Activated T-cell treated with anti-CD3 and anti-CD28 coated beads, Interleukin-2, amount 50 U/mL, for 72 hours (primary cell): ENCODE measurements at regions not wholly inside any gene's neighbourhood (a gene's known extent, or its start where the extent isn't known, plus 50 kb on each side); places are given as distances from the start of the nearest gene placed in this dataset.

Source experiments
- ATAC-seq, 2 donors: fragments of 150-1000 bp; cut with Tn5 transposase; replicated peaks in 1 of 2; 2 replicates each; pipeline ENCODE4 v1.10.0; 2021; ENCODE audit warnings: moderate library complexity in 2 of 2, mild to moderate bottlenecking in 1 of 2
- DNase-seq, 2 donors: peaks; one replicate each; pipeline ENCODE4 v3.0.0; 2021 to 2022; ENCODE audit warnings: mixed read lengths in 1 of 2
- H3K27ac Mint-ChIP-seq: one replicate; pipeline ENCODE4 v1.8.0; 2022; ENCODE audit warnings: mild to moderate bottlenecking, moderate library complexity, mixed read lengths
- H3K27me3 Mint-ChIP-seq: one replicate; pipeline ENCODE4 v1.8.0; 2022; ENCODE audit warnings: low read depth, mixed read lengths
- H3K36me3 Mint-ChIP-seq, 2 donors: one replicate each; pipeline ENCODE4 v1.8.0; 2022; ENCODE audit warnings: mixed read lengths in 2 of 2, mild to moderate bottlenecking in 1 of 2; ENCODE audit not compliant: insufficient read depth in 2 of 2
- H3K4me1 Mint-ChIP-seq: one replicate; pipeline ENCODE4 v1.8.0; 2022; ENCODE audit warnings: low read depth, mixed read lengths
- H3K4me3 Mint-ChIP-seq, 2 donors: one replicate each; pipeline ENCODE4 v1.8.0; 2022; ENCODE audit warnings: mild to moderate bottlenecking in 2 of 2, mixed read lengths in 2 of 2, moderate library complexity in 2 of 2
- H3K9me3 Mint-ChIP-seq, 2 donors: one replicate each; pipeline ENCODE4 v1.8.0; 2022; ENCODE audit warnings: mixed read lengths in 2 of 2

DNA sequence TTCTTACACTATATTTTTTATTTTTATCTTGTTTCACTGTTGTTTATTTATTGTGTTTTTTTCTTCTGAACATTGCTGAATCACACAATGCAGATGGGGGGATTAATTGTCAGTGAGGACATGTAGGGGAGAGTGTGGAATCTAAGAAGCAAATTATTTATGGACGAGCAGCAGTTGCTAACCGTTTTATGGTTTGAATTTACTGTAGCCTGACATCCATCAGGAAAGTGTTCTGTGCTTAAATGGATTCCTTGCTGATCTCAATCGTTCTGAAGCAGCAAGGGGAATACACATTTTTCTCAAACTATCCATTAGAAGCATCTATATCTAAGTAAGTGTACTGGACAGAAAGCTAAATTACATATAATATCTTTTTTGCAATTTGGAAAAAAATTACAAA is 119.5 kb downstream of the CD8B2 start:
- Mint-ChIP-seq H3K4me1 (no peaks in the 10 kb centered on the region), H3K27ac (no peak overlapping the region), H3K4me3 (no peak overlapping the region), H3K27me3 (no peaks in the 10 kb centered on the region), H3K36me3 (peaks cover 0 to 1% of the 10 kb centered on the region in 2 donors), H3K9me3 (peaks cover 0 to 4% of the 10 kb centered on the region in 2 donors)
- DNase-seq (no peak), ATAC-seq (no peak)

GRCh38 chr2:106607371-106607770 is 120.2 kb downstream of the CD8B2 start:
- peaks cover 0 to 4% of the 10 kb centered on the region in 2 donors for H3K9me3 Mint-ChIP-seq
- ATAC-seq (no peak), DNase-seq (no peak)
- no peak overlapping the region for H3K27ac Mint-ChIP-seq
- peaks cover 0 to 1% of the 10 kb centered on the region in 2 donors for H3K36me3 Mint-ChIP-seq
- no peaks in the 10 kb centered on the region for H3K4me1 Mint-ChIP-seq
- no peaks in the 10 kb centered on the region for H3K27me3 Mint-ChIP-seq
- H3K4me3 Mint-ChIP-seq, result no peak overlapping the region

DNA sequence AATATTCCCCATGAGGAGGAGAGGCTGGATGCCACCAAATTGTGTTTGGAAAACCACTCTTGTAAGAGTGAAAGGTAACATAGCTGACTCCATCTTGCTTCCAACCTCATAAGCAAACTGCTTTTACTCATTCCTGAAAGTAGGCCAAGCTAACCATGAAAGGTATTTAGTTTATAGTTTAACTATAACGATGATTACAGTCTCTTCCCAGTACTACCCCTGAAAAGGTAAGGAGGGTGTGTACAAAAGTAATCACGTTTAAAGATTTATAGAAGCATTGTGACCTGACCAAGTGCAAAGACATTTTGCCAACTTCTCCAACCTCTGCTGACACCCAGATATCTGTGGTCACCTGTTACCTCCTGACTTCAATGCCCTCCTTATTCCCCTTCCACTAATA is 122.6 kb downstream of the CD8B2 start:
- Mint-ChIP-seq H3K4me1 (no peaks in the 10 kb centered on the region), H3K9me3 (peaks cover 0 to 2% of the 10 kb centered on the region in 2 donors), H3K36me3 (peaks cover 0 to 1% of the 10 kb centered on the region in 2 donors), H3K27ac (no peak overlapping the region), H3K4me3 (no peak overlapping the region), H3K27me3 (no peaks in the 10 kb centered on the region)
- ATAC-seq (no peak), DNase-seq (no peak)

- DNase-seq (no peak), ATAC-seq (no peak)
- Mint-ChIP-seq H3K27me3 (peaks cover 6% of the 10 kb centered on the region), H3K9me3 (no peaks in the 10 kb centered on the region), H3K4me3 (no peak overlapping the region), H3K4me1 (no peaks in the 10 kb centered on the region), H3K27ac (no peak overlapping the region), H3K36me3 (no peaks in the 10 kb centered on the region)
These were observed 127.5 kb downstream of the CD8B2 start for GRCh38 chr2:106614511-106615291.

- DNase-seq, result no peak
- H3K9me3 Mint-ChIP-seq, result no peaks in the 10 kb centered on the region
- no peak for ATAC-seq
- H3K27me3 Mint-ChIP-seq, result peaks cover 6% of the 10 kb centered on the region
- H3K4me3 Mint-ChIP-seq, result no peak overlapping the region
- no peaks in the 10 kb centered on the region for H3K4me1 Mint-ChIP-seq
- H3K36me3 Mint-ChIP-seq, result no peaks in the 10 kb centered on the region
- no peak overlapping the region for H3K27ac Mint-ChIP-seq
These were observed 131.4 kb downstream of the CD8B2 start for GRCh38 chr2:106618614-106619013.

DNA sequence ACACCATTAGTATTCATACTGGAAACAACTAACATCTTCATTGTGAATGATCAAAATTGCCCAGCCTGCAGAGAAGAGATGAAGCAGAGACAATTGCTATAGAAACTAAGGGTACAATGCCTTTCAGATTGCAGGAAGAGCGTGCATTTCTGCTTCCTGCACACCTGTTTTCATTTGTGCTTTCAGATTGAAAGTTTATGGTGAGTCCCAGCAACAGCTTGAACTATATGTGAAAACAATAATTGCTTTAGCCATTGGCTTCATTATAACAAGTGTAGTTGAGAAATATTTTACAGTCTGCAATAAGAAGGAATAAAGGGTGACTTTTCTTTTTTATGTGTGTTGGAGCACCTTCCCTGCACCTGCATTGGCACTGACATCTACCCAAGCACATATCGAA is 136.3 kb downstream of the CD8B2 start:
- Mint-ChIP-seq H3K4me3 (no peak overlapping the region), H3K4me1 (no peaks in the 10 kb centered on the region), H3K9me3 (peaks cover 0 to 2% of the 10 kb centered on the region in 2 donors), H3K36me3 (peaks cover 2 to 3% of the 10 kb centered on the region in 2 donors), H3K27ac (no peak overlapping the region), H3K27me3 (peaks cover under 1% of the 10 kb centered on the region)
- ATAC-seq, result no peak
- DNase-seq, result no peak

DNA sequence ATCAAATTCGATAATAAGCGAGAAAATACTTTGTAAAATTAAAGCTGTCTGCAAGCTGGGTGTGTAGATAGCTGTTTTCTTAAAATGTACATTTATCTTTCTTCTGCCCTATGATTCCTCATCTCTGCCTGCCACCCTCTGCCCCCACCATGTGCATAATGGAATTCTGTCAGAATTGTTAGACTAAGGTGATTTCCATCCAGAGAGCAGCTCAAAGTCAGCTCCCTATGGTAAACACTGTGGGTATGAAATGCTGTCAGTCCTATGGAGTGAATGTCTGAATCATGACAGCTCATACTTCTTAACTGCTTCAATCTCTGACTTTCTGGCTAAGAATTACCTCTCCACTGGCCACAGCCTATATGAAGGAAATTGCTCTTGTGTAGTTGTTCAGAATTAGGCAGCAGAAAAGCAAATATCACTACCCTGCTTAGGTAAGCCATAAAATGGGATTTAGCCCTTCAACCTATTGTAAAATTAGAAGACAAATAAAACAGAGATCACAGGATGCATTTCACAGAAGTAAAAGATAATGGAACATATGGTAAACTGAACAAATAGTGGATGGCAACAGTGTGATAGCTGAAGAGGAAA is 137.7 kb downstream of the CD8B2 start:
- H3K36me3 Mint-ChIP-seq, result peaks cover 2 to 3% of the 10 kb centered on the region in 2 donors
- H3K27ac Mint-ChIP-seq, result no peak overlapping the region
- no peaks in the 10 kb centered on the region for H3K27me3 Mint-ChIP-seq
- DNase-seq (no peak), ATAC-seq (no peak)
- H3K4me1 Mint-ChIP-seq, result no peaks in the 10 kb centered on the region
- H3K9me3 Mint-ChIP-seq, result peaks cover 4% of the 10 kb centered on the region in 2 donors
- H3K4me3 Mint-ChIP-seq, result no peak overlapping the region

- H3K27me3 Mint-ChIP-seq, result peaks cover 4% of the 10 kb centered on the region
- no peak overlapping the region for H3K27ac Mint-ChIP-seq
- no peak for DNase-seq
- H3K36me3 Mint-ChIP-seq, result peaks cover 2 to 3% of the 10 kb centered on the region in 2 donors
- peaks cover 4% of the 10 kb centered on the region in 2 donors for H3K9me3 Mint-ChIP-seq
- H3K4me1 Mint-ChIP-seq, result no peaks in the 10 kb centered on the region
- no peak overlapping the region for H3K4me3 Mint-ChIP-seq
- ATAC-seq, result no peak
These were observed 141.2 kb downstream of the CD8B2 start for GRCh38 chr2:106628377-106628776.

DNA sequence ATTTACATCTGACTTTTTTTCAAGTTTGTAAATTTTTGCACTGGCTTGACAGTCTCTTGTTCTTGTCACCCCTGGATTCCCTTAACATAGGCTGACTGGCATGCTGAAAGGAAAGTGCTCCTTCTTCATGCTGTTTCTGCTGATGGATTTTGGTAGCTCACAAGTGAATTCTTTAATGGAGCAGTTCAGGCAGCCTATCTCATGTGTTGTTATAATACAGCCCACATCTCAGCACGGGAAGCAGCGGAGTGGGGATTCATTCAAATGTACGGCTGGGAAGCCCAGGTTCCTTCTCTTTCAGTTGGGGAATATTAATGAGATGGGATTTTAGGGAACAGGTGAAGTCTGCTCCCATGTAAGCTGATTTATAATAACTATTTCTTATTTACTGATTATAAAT is 142.8 kb downstream of the CD8B2 start:
- H3K9me3 Mint-ChIP-seq, result peaks cover 4% of the 10 kb centered on the region in 2 donors

DNA sequence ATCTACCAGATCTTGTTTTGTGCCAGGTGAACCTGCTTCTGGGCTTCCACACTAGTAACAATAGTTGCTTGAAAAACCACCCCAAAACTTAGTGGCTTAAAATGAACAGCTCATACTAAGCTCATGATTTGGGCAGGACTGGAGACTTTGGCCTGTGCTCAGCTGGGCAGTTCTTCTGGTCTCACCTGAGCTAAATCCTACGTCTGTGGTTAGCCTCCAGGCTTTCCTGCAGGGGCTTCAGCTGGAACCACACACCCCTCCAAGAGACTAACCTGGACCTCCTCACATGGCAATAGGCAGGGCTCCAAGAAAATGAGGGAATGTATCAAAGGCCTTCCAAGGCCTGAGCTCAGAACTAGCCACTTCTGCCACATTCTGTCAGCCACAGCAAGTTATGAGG is 144.1 kb downstream of the CD8B2 start:
- H3K4me3 Mint-ChIP-seq, result no peak overlapping the region
- peaks cover 4% of the 10 kb centered on the region in 2 donors for H3K9me3 Mint-ChIP-seq

More for the DNA sequence above, 142.8 kb downstream of the CD8B2 start:
- peaks cover 12% of the 10 kb centered on the region for H3K27me3 Mint-ChIP-seq
- no peak overlapping the region for H3K27ac Mint-ChIP-seq
- DNase-seq, result no peak
- H3K36me3 Mint-ChIP-seq, result peaks cover 2 to 3% of the 10 kb centered on the region in 2 donors
- no peak for ATAC-seq
- H3K4me3 Mint-ChIP-seq, result no peak overlapping the region
- no peaks in the 10 kb centered on the region for H3K4me1 Mint-ChIP-seq

DNA sequence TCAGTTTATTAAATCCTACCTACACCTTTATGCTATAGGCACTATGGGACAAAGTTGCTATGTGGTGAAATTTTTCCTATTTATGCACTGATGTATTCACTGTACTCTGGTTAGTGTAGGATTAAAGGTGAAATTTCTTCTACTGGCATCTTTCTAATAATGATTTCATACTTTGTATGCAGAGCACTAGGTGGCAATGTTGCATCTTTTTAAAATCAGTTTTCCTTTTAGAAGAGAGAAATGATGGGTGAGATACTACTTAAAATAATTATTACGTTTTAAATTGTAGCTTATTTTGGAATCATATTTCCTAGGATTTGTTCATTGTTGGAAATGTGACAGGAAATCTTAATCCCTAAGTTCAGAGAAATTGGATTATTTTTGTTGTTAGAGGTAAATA is 150.9 kb downstream of the CD8B2 start:
- no peak overlapping the region for H3K4me3 Mint-ChIP-seq
- H3K27me3 Mint-ChIP-seq, result peaks cover 11% of the 10 kb centered on the region
- DNase-seq (no peak), ATAC-seq (no peak)
- no peak overlapping the region for H3K27ac Mint-ChIP-seq
- no peaks in the 10 kb centered on the region for H3K9me3 Mint-ChIP-seq
- H3K4me1 Mint-ChIP-seq, result no peaks in the 10 kb centered on the region
- H3K36me3 Mint-ChIP-seq, result no peaks in the 10 kb centered on the region

More for the DNA sequence above, 144.1 kb downstream of the CD8B2 start:
- Mint-ChIP-seq H3K36me3 (peaks cover 2 to 3% of the 10 kb centered on the region in 2 donors), H3K27ac (no peak overlapping the region), H3K4me1 (no peaks in the 10 kb centered on the region), H3K27me3 (peaks cover 12% of the 10 kb centered on the region)
- no peak for ATAC-seq
- no peak for DNase-seq

DNA sequence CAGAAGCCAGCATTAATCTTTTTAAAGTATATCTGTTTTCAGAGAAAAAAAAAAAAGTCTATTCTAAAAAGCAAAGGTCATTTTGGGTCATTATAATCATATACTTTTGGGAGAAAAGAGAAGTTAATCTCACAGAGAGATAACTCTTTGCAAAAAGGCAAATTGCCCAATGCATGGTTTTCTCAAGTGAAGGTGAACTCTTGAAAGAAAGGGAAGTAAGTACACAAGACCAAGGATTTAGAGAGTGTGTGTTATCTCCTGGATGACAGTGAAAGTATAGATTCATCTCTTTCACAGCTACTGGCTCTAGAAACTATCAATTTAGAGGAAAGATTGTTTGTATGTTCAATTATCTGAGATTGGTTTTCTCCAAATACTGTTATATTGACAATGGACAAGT is 151.4 kb downstream of the CD8B2 start:
- H3K36me3 Mint-ChIP-seq, result no peaks in the 10 kb centered on the region
- H3K9me3 Mint-ChIP-seq, result no peaks in the 10 kb centered on the region
- H3K27ac Mint-ChIP-seq, result no peak overlapping the region
- no peak overlapping the region for H3K4me3 Mint-ChIP-seq
- no peak for DNase-seq
- H3K4me1 Mint-ChIP-seq, result no peaks in the 10 kb centered on the region
- peaks cover 6% of the 10 kb centered on the region for H3K27me3 Mint-ChIP-seq
- ATAC-seq, result no peak

DNA sequence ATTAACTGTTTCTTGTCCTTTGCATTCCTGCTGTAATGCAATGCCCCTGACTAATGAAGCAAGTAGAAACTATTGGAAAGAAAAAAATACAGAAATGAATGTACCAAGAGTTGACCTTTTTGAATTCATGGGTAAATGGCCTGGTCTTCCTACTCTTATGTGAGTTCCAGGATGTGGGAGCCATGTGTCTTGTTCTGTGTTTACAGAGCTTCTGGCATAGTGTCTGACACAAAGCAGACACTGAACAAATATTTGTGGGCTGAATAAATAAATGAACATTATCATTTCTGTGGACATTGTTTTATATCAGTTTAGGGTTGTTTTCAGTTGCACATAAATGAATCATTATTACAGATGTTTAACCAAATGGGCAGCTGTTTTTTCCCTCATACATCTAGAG is 155.5 kb downstream of the CD8B2 start:
- DNase-seq (no peak), ATAC-seq (no peak)

DNA sequence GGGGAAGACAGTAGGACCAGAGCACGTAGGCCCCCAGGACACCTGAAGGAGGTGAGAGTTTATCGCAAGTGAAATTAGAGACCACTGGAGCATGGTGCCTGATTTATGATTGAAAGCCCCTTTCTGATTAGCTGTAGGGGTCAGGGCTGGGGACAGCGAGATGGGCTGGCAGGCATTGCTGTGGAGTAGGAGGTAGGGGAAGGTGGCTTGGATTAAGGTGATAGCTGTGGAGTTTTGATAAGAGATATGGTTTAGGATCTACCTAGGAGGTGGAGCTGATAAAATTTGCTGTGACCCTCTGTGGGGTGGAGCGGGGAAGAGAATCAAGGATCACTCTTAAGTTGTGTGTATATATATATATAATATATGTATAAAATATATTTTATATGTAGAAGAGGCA is 157.5 kb downstream of the CD8B2 start:
- ATAC-seq (no peak), DNase-seq (no peak)
- no peak overlapping the region for H3K4me3 Mint-ChIP-seq
- no peak overlapping the region for H3K27ac Mint-ChIP-seq
- no peaks in the 10 kb centered on the region for H3K4me1 Mint-ChIP-seq
- no peaks in the 10 kb centered on the region for H3K36me3 Mint-ChIP-seq
- no peaks in the 10 kb centered on the region for H3K27me3 Mint-ChIP-seq
- no peaks in the 10 kb centered on the region for H3K9me3 Mint-ChIP-seq

More for the DNA sequence above, 155.5 kb downstream of the CD8B2 start:
- no peaks in the 10 kb centered on the region for H3K36me3 Mint-ChIP-seq
- no peak overlapping the region for H3K4me3 Mint-ChIP-seq
- H3K9me3 Mint-ChIP-seq, result no peaks in the 10 kb centered on the region
- no peaks in the 10 kb centered on the region for H3K4me1 Mint-ChIP-seq
- H3K27me3 Mint-ChIP-seq, result no peaks in the 10 kb centered on the region
- H3K27ac Mint-ChIP-seq, result no peak overlapping the region
